Lung (tissue), 11 donors: ENCODE measurements at regions not wholly inside any gene's neighbourhood (a gene's known extent, or its start where the extent isn't known, plus 50 kb on each side); places are given as distances from the start of the nearest gene placed in this dataset.
A peak's percentile ranks its signal among the peaks of the same experiment; 100 is the strongest.

Source experiments
- ATAC-seq: fragments of 200-7000 bp; cut with Tn5 transposase; one replicate; pipeline ENCODE4 v1.9.1; 2020; ENCODE audit warnings: moderate number of reproducible peaks; ENCODE audit not compliant: insufficient read depth, low FRiP score
- DNase-seq, 3 donors: peaks; one replicate each; pipeline ENCODE4 v3.0.0-alpha.2; 2013 to 2017
- H3K27ac ChIP-seq, 2 donors: one replicate each; pipeline ENCODE4 v1.5.1; 2013; ENCODE audit warnings: mild to moderate bottlenecking in 2 of 2, moderate library complexity in 2 of 2, control low read depth in 1 of 2, inconsistent platforms in 1 of 2, low read depth in 1 of 2, low read length in 1 of 2
- H3K27me3 ChIP-seq, 3 donors: one replicate each; pipeline ENCODE4 v1.5.1; 2013; ENCODE audit warnings: low read length in 2 of 3; ENCODE audit not compliant: control insufficient read depth in 3 of 3, insufficient read depth in 3 of 3
- H3K36me3 ChIP-seq, 4 donors: one replicate each; pipeline ENCODE4 v1.5.1; 2013; ENCODE audit warnings: low read length in 4 of 4, mild to moderate bottlenecking in 1 of 4, moderate library complexity in 1 of 4; ENCODE audit not compliant: control insufficient read depth in 4 of 4, insufficient read depth in 4 of 4
- H3K4me1 ChIP-seq, 5 donors: one replicate each; pipeline ENCODE4 v1.5.1; 2013; ENCODE audit warnings: low read length in 5 of 5, mild to moderate bottlenecking in 2 of 5, moderate library complexity in 1 of 5; ENCODE audit not compliant: control insufficient read depth in 5 of 5, insufficient read depth in 5 of 5
- H3K4me3 ChIP-seq: one replicate; pipeline ENCODE4 v1.5.1; 2013; ENCODE audit warnings: mild to moderate bottlenecking, control low read depth, moderate library complexity
- H3K9ac ChIP-seq, 2 donors: one replicate each; pipeline ENCODE4 v1.5.1; 2013; ENCODE audit warnings: low read length in 2 of 2, control low read depth in 1 of 2; ENCODE audit not compliant: insufficient read depth in 1 of 2
- H3K9me3 ChIP-seq, 4 donors: one replicate each; pipeline ENCODE4 v1.5.1; 2013; ENCODE audit warnings: low read length in 3 of 4, mild to moderate bottlenecking in 1 of 4, moderate library complexity in 1 of 4; ENCODE audit not compliant: control insufficient read depth in 4 of 4, insufficient read depth in 3 of 4
- WGBS, 2 donors: extraction: QIAGEN DNeasy Blood & Tissue Kit; methylation state at CpG; one replicate each; pipeline ENCODE4 v1.1.7; 2013; 5-methylcytosine and 5-hydroxymethylcytosine counted together
- TF ChIP-seq, protein P1 (sequence below): IDR thresholded peaks from 2 replicates; pipeline ENCODE4 v1.5.1; 2012; ENCODE audit warnings: mild to moderate bottlenecking; ENCODE audit errors: control extremely low read depth, extremely low read depth
- donor health status: control.
- donor health status: control.
- donor health status: Bipolar disorder and iron deficiency.
- donor health status: healthy.
- donor health status: DM: yes; HTN: yes; CAD: no.

DNA sequence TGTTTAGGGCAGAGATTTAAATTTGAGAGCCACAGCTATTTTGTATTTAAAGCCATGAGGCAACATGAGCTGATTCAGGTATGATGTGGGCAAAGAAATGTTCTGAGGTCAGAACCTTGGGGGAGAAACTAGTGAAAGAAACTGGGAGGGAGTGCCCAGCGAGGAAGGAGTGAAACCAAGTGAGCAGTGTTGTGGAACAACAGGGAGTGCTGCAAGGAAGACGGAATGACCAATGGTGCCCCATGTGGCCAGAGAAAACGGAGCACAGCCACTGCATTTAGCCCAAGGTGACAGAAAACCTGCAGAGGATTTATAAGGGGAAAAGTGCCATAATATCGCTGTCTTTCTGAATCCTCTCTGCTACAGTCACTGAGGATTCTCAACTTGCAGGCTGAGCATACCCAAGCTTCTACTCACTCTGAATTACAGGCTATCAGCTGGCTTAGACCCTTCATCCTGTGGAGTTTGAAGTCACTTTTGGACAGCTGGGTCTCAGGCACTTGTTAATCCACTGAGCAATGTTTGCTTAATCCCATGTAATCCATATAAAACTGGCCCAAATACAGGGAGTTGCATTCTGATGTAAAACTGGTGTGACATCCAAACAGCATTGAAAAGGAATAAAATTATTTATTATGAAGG is 777.3 kb downstream of the CCSER2 start:
- no peak for ATAC-seq
- Histone ChIP-seq H3K27me3 (no peaks in the 10 kb centered on the region), H3K27ac (no peak overlapping the region), H3K4me1 (no peaks in the 10 kb centered on the region), H3K9ac (no peak overlapping the region), H3K36me3 (no peaks in the 10 kb centered on the region), H3K9me3 (peaks cover 0 to 2% (median 0%) of the 10 kb centered on the region in 4 donors), H3K4me3 (no peak overlapping the region)
- TF ChIP-seq, protein P1, sequence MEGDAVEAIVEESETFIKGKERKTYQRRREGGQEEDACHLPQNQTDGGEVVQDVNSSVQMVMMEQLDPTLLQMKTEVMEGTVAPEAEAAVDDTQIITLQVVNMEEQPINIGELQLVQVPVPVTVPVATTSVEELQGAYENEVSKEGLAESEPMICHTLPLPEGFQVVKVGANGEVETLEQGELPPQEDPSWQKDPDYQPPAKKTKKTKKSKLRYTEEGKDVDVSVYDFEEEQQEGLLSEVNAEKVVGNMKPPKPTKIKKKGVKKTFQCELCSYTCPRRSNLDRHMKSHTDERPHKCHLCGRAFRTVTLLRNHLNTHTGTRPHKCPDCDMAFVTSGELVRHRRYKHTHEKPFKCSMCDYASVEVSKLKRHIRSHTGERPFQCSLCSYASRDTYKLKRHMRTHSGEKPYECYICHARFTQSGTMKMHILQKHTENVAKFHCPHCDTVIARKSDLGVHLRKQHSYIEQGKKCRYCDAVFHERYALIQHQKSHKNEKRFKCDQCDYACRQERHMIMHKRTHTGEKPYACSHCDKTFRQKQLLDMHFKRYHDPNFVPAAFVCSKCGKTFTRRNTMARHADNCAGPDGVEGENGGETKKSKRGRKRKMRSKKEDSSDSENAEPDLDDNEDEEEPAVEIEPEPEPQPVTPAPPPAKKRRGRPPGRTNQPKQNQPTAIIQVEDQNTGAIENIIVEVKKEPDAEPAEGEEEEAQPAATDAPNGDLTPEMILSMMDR: no peak
- no peak for DNase-seq
- WGBS, 2 donors: 70 to 71% methylated on average over 4 of the region's 4 CpGs

DNA sequence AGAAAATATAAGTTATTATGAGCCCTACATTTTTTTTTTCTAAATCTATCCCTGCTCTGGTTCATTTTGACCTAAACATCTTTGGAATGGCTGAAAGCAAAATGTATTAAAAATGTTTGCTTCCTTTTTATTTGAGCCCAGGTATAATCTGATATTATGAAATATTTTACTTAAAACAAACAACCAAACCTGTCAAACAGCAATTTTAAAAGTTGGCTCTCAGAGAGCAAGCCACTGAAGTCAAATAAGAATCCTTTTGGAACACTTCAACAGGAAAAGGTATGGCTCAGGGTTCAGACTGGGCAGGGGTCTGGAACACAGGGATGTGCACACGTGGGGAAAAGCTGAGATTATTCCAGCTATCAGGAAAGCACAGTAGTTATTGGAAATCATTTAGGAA is 782.9 kb downstream of the CCSER2 start:
- no peaks in the 10 kb centered on the region for H3K27me3 ChIP-seq
- 51 to 63% methylated on average over 1 of the region's 1 CpG for WGBS, 2 donors
- H3K4me1 ChIP-seq: no peaks in the 10 kb centered on the region
- no peak overlapping the region for H3K4me3 ChIP-seq
- no peaks in the 10 kb centered on the region for H3K36me3 ChIP-seq
- no peak for ATAC-seq
- H3K9ac ChIP-seq: no peak overlapping the region
- TF ChIP-seq, protein P1: no peak
- peak in 1 of 3 donors; percentile 11 for DNase-seq
- H3K9me3 ChIP-seq: peaks cover 0 to 2% (median 0%) of the 10 kb centered on the region in 4 donors
- H3K27ac ChIP-seq: no peak overlapping the region

DNA sequence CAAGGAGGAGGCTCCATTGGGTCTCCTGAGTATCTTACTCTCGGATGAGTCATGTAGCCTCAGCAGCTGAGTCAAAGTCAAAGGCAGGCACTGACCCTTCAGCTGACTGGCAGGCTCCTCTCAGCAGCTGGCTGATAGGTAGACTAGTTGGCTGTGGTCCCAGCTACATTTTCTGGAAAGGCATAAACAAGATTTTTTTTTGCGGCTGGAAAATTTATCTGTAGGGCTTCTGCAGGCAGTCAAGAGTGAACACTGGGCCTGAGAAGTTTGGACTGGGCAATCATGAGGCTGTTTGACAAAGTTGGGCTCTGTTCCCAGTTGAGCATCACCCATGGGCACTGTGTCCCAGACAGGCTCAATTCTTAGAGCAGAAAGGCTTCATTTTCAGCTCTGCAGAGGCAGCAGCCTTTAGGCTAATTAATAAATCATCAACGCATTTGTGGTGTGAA is 796.2 kb downstream of the CCSER2 start:
- 80 to 90% methylated on average over 3 of the region's 3 CpGs for WGBS, 2 donors
- Histone ChIP-seq H3K4me1 (no peaks in the 10 kb centered on the region), H3K4me3 (no peak overlapping the region), H3K27me3 (no peaks in the 10 kb centered on the region), H3K9ac (no peak overlapping the region), H3K36me3 (no peaks in the 10 kb centered on the region), H3K27ac (no peak overlapping the region), H3K9me3 (peaks cover 0 to 2% (median 0%) of the 10 kb centered on the region in 4 donors)
- ATAC-seq (peak; percentile 19), DNase-seq (no peak)
- TF ChIP-seq, protein P1: no peak

DNA sequence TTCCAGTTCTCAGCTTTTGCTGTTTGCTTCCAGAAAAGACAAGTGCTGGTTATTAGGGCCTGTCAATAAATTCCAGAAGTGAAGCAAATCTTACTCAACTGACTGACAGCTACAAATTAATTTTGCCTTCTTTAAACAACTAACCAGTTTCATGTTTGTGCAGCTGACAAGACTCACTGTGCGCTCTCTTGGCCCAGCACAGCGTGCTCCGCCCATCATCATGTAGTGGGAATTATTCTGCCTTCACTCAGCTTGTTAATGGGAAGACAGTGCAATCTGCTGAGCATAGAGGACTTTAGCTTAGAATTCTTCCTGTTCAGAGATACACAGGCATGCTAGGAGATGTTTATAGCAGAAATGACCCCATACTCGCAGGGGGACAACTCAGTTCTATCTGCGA is 808.9 kb downstream of the CCSER2 start:
- peaks cover 0 to 1% (median 0%) of the 10 kb centered on the region in 5 donors for H3K4me1 ChIP-seq
- TF ChIP-seq, protein P1: no peak
- no peak overlapping the region for H3K9ac ChIP-seq
- H3K27me3 ChIP-seq: no peaks in the 10 kb centered on the region
- H3K4me3 ChIP-seq: no peak overlapping the region
- 82 to 84% methylated on average over 5 of the region's 5 CpGs for WGBS, 2 donors
- DNase-seq: no peak
- H3K9me3 ChIP-seq: no peaks in the 10 kb centered on the region
- ATAC-seq: no peak
- H3K27ac ChIP-seq: no peak overlapping the region
- no peaks in the 10 kb centered on the region for H3K36me3 ChIP-seq
